Lower leg skin (tissue), 3 donors: ENCODE measurements at regions not wholly inside any gene's neighbourhood (a gene's known extent, or its start where the extent isn't known, plus 50 kb on each side); places are given as distances from the start of the nearest gene placed in this dataset.

Source experiments
- POLR2A ChIP-seq, 2 donors: fragments of 450-650 bp; IDR thresholded peaks; one replicate each; pipeline ENCODE4 v1.6.1; 2016 to 2017; ENCODE audit warnings: antibody characterized with exemption in 2 of 2, mild to moderate bottlenecking in 1 of 2, moderate library complexity in 1 of 2
- TF ChIP-seq, protein P1 (sequence below), 3 donors: fragments of 450-650 bp; IDR thresholded peaks; one replicate each; pipeline ENCODE4 v1.5.1; 2016; ENCODE audit warnings: antibody characterized with exemption in 3 of 3, mild to moderate bottlenecking in 3 of 3, moderate library complexity in 2 of 3

DNA sequence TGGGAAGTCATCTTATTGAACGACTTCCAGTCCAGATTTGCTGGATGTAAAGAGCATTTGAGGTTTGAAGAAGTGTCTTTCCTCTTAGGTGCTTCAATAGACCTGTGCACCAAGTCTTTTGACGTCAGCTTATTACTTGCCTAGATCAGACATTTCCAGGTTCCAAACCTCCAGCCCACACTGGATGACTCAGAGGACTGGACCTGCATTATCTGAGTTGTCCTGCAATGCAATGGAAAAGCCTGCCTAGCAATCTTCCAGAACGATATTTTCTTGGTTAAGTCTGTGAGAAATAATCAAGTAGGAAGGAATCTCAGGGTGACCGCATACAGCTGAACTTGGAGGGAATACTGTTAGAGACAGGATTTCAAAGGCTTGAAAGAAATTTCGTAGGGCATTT is 147.2 kb upstream of the MOCS2 start:
- TF ChIP-seq, protein P1, sequence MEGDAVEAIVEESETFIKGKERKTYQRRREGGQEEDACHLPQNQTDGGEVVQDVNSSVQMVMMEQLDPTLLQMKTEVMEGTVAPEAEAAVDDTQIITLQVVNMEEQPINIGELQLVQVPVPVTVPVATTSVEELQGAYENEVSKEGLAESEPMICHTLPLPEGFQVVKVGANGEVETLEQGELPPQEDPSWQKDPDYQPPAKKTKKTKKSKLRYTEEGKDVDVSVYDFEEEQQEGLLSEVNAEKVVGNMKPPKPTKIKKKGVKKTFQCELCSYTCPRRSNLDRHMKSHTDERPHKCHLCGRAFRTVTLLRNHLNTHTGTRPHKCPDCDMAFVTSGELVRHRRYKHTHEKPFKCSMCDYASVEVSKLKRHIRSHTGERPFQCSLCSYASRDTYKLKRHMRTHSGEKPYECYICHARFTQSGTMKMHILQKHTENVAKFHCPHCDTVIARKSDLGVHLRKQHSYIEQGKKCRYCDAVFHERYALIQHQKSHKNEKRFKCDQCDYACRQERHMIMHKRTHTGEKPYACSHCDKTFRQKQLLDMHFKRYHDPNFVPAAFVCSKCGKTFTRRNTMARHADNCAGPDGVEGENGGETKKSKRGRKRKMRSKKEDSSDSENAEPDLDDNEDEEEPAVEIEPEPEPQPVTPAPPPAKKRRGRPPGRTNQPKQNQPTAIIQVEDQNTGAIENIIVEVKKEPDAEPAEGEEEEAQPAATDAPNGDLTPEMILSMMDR (IDR thresholded peaks at IDR 0.05) = no peak
- TF ChIP-seq POLR2A (IDR thresholded peaks at IDR 0.05) = no peak
